ENCODE measurements at regions not wholly inside any gene's neighbourhood (a gene's known extent, or its start where the extent isn't known, plus 50 kb on each side); places are given as distances from the start of the nearest gene placed in this dataset.

DNA sequence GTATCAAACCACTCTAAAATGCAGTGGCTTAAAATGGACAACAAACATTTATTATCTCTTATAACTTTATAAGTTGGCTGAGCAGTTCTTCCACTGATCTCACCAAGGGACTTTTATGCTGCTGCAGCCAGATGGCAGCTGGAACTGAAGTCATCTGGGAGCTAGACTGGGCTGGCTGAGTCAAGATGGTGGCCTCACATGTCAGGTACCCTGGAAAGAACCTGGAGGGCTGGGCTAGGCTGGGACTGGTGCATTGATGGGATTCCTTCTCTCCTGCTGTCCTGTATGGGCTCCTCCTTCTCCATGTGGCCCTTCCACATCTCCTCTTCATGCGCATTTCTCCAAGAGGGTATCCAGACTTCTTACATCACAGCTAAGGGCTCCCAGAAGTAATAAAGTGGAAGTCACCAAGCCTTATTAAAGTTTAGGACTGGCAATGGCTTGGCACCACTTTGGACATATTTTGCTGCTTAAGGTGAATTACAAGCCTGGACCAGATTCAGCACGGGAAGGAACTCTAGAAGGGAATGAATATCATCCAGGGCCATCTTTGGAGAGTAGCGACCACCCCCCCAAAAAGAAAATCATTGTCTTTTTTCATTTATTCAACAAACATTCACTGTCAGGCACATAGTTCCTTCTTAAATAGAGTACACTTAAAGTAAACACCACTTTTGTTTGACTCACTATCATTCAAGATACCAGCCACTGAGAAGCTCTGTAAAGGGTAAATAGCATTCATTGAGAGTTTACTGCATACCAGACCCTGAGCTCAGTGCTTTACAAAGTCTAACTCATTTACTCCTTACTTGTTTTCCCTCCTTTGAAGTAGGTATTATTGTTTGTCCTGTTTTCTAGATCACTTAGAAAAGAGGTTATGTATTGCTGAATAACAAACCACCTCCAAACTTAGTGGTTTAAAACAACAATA is 138.0 kb downstream of the ZFP36L2 start:
- in situ Hi-C loops (cut with MboI; ENCODE audit: low sequenced_read_pairs), result no loop called here

DNA sequence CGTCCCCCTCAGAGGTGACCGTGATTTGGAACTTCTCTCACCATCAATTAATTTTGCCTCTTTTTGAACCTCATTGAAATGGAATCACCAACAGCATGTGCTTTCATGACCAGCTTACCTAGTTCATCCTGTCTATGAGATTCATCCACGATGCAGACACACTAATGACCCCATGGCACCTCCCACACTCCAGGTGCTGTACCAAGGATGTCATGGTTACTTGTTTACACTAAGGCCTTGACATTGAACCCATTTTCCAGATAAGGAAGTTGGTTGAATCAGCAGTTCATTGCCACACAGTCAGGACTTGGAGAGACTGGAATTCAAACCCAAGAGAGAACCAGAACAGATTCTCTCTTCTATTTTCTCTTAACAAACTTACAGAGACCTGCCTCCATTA is 139.0 kb downstream of the ZFP36L2 start:
- in situ Hi-C loops (cut with MboI; ENCODE audit: low sequenced_read_pairs), result no loop called here

DNA sequence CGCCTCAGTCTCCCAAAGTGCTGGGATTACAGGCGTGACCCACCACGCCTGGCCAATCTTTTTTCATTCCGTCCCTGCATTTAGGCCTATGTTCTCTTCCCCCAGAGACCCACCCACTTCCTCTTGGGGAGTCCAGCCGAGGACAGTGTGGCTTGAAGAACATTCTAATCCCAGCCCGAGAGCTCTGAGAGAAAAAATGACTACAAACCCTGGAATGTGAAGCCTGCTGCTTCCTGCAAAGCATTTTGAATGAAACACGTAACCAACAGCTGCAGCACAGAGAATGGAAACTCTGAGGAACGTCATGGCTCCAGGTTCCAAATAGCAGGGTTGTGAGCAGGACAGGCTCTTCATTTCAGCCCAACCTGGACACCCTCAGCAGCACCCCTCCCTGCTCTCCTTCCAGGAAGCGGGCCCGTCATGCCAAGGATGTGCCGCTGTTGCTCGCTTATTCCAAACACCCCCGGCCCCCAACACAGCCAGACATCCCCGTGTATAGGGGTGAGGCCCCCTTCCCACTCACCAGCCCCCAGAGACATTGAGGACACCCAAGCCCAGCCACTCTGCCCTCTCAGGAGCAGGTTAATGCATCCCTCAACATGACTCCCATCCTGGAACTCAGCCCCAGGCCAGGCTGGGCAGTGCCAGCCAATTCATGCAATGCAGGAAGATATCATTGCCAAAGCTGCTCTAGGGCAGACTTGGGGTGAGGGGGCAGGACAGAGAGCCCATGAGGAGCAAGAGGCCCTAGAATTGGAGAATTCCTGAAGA is 139.8 kb downstream of the ZFP36L2 start:
- in situ Hi-C loops (cut with MboI; ENCODE audit: low sequenced_read_pairs), result no loop called here

DNA sequence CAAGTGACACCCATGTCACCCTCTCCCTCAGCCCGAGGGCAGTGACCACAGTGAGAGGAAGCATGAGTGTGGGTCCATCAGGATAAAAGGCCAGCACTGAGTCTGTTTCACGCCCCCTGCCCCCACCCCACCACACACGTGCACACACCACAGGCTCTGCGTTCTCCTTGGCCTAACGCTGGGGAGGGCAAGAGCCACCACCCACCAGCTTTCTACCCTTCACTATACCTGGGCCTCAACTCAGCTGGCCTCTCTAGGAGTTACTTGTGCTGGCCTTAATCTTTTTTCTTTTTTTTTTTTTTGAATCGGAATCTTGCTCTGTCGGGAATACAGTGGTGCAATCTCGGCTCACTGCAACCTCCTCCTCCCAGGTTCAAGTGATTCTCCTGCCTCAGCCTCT is 140.5 kb downstream of the ZFP36L2 start:
- in situ Hi-C loops (cut with MboI; ENCODE audit: low sequenced_read_pairs), result no loop called here

DNA sequence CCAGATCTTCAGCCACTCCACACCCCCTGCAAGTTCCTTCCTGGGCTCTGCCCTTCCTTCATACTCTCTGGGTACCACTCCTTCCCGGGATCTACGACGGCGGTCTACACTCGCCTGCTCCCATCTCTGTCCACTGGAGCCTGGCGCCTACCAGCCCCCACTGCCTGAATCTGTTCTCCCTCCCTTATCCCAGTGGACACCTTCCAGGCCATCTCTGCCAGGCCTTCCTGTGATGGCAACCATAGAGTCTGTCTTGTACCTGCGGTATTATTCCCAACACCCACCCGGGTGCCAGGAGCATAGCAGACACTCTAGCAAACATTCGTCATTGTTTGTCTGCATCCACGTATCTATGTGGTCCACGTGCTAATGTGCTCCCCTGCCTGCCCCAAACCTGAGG is 140.9 kb downstream of the ZFP36L2 start:
- in situ Hi-C loops (cut with MboI; ENCODE audit: low sequenced_read_pairs), result no loop called here

DNA sequence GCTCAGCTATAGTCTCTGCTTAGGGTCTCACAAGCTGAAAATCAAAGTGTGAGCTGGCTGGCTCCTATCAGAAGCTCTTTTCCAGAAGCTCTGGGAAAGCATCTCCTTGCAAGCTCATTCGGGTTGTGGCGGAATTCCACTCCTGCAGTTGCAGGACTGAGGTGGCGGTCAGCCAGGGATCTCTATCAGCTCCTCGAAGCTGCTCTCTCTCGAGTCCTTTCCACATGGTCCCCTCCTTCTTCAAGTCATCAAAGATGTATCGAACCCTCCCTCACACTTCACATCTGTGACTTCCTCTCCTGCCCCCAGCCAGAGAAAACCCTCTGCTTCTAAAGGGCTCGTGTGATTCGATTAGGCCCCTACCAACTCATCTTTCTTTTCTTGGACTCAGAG is 141.7 kb downstream of the ZFP36L2 start:
- in situ Hi-C loops (cut with MboI; ENCODE audit: low sequenced_read_pairs), result no loop called here

DNA sequence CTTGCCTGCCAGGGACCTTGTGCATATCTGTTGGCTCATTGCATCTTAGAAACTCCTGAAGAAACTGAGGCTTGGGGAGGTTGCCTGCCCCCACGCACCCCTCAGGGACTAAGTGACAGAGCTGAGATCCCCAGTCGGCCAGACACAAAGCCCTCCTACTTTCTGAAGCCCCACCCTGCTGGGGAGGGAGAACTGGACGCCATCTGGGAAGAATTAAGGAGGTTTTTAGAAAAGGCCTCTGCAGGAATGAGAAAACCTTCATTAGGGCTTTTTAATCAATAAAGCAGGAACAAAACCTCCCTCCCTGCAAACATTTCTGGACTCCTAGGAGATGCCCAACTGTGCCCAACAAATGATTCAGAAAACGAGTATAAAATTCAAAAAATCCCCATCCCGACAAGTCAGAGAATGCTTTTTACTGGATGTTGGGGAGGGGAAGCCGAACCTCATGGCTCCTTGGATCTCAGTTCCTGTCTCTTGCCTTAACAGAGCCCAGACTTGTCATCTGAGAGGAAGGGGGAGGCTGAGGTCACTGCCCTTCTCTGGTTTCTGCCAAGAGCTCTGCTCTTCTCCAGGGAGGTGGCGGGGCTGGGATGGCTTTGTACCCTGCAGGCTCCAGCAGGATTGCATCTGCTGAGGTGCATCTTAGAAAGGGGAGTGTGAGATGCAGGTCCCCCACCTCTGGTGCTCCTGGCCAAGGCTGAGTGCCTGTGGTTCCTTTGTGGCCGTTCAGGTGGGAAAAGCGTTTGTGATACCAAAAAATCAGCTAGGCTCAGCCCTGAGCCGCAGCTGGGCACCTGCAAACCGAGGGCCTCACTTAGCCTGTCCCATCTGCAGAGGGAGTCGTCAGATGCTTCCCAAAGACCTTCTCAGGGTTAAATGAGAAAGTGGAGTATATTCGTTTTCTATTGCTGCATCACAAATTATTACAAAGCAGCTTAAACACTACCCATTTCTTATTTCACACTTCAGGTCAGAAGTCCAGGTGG is 142.4 kb downstream of the ZFP36L2 start:
- in situ Hi-C loops (cut with MboI; ENCODE audit: low sequenced_read_pairs), result no loop called here

DNA sequence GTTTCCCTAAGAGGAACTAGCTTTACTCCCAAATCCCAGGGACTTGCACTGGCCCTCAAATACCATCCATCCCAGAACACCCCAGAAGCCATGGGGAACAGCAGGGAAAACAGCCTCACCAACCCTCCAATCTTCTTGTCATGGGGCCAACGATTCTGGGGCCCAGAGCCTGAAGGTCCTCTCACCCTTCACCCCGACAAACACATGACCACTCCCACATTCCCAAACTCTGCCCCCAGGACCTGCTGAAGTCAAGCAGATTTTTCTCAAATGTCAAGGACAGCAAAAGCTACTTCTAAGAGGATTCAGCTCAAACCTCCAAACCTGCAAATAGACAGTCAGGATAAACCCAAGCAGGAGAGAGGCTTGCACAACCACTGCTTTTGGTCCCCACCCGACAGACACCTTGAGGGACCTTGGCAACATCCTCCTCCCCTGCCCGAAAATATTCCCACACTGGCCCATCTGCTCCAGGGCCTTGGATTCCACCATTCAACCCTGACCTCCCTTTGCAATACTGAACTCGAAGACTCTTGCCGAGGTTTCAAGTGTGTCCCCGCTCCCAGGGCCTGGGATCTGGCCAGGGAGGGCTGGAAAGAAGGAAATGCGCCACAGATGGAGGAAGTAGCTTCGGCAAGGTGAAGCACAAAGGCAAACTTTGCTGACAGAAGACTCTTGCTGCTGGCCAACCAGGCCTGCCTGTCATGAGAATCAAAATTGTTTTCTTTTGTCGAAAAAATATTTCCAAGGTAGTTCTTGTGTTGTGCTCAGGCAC is 143.3 kb downstream of the ZFP36L2 start:
- in situ Hi-C loops (cut with MboI; ENCODE audit: low sequenced_read_pairs), result no loop called here

DNA sequence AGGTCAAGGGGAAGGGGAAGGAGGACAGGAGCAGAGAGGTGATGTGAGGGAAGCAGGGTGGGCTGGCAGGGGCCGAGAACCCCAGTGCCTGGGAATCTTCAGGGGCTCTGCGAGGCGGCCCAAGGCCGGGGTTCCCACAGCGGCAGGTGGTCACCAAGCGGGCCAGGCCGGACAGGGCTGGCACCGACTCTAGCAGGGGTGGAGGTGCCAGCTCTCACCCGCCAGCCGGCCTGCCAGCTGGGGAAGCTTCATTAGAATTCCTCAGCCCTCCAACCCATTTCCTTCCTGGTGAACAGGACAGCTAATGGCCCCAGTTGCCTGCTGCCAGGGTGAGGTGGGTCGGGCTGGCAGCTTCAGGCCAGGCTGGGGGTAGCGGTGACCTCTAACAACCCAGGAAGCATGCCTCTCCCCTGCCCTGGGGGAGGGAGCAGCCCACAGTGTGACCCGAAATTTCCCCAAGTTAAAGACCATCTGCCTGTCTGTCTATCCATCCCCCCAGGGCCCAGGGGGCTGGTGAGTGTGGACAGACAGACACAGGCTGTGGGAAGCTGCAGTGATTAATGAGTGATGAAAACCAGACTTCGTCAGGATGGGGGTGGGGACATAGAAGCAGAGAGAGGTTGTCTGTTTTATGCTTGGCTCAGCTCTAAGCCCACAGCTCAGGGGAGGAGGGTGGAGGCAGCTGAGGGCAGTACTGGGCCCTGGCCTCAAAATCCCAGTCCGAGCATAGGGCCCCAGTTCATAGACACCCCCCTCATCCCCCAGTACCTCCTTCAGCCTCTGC is 144.1 kb downstream of the ZFP36L2 start:
- in situ Hi-C loops (cut with MboI; ENCODE audit: low sequenced_read_pairs), result no loop called here

DNA sequence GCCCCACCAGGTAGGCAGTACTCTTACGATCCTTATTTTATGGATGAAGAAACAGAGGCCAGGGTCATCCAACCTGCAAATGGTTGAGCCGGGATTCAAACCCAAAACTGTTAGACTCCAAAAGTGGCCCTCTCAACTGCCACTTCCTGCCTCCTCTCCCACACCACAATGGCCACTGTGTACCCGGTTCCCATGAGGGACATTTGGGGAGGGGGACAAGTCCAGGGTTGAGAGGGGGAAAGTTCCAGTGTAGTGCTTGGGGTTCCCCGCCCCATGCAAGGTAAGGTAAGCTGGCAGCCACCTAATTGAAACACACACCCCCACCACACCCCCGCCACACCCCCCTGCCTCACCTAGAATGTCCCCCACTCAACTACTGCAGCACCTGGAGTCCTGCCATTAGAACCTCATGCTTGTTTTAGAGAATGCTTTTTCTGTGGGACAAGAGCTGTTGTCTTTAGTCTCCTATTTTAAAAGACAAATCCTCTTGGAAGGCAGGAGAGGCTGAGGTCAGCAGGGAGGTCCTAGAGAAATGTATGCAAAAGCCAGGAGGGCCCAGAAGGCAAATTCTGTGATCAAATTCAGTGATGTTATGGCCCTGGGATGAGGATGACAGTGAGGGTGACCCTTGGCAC is 145.2 kb downstream of the ZFP36L2 start:
- in situ Hi-C loops (cut with MboI; ENCODE audit: low sequenced_read_pairs), result no loop called here

DNA sequence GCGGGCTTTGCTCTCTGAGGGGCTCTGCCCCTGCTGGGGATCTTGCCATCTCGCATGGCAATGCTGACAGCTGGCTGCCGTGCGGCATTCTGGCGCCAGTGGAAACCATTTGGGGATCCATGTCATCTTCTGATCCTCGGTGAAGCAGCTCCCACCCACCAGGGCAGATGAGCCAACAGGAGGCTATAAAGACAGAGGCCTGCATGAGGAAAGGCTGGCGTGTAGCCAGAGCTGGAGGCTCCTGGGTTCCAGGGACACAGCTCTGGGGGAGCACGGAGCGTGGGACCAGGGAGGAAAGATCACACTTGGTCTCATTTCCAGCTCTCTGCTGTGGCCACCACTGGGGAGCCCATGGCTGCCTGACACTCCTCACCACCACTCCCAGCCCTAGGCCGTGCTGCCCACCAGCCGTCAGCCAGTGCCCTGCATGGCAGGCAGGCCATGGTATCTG is 145.8 kb downstream of the ZFP36L2 start:
- in situ Hi-C loops (cut with MboI; ENCODE audit: low sequenced_read_pairs), result no loop called here

DNA sequence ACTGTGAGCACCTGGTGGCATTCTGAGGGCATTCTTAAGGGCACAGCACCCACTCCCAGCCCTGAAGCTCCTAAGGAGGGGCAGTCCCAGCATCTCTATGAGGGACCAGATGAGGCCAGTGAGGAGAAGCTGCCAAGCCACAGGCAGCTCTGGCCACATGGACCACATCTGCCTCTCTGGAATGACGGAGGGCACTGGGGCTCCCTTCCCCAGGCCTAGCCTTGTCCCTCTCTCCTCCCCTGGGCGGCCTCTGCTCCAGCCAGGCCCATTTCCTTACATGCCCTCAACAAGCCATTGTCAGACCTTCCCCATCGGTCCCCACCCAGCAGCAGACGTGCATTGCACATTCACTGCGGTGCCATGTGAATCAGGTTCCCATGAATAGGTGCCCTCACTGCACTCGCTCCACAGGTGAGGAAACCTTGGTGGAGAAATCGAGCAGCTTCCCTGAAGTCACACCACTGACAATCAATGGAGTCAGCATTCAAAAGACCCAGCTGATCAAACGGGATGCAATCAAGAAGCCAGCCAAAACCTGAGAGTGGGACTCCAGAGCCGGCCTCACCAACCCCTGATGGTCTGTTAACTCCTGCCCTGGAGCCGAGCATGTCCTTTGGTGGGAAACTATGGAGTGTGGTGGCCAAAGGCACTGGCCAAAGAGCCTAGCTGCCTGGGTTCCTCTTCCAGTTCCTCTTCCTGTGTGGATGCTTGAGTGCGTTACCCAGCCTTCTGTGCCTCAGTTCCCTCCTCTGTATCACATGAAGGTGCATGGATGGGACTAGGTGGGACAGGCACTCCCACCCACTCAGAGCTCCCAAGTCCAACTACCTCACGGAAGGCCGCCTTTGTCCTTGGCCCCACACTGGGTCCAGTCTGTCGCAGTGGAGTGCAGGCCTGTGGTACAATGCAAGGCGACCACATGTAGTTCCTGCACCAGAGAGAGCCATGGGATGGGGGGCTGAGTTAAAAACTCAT is 147.3 kb downstream of the ZFP36L2 start:
- in situ Hi-C loops (cut with MboI; ENCODE audit: low sequenced_read_pairs), result no loop called here

DNA sequence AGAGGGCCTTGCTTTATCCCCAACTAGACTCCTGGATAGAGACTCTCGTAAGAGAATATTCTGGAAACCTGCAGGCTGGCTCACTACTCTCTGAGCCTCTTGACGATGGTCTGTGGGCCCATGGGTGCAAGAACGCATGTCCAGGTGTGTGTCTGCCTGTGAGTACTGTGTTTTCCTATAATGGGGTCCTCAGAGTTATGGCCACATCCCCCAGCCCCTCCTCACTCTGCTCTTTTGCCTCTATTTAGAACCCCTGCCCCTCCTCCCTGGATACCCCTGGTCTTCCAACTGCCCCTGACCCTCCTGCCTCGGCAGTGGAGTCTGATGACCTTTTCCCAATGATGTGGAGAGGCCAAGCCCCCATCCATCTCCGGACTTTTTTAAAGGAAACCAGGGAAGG is 148.1 kb downstream of the ZFP36L2 start:
- in situ Hi-C loops (cut with MboI; ENCODE audit: low sequenced_read_pairs), result no loop called here

DNA sequence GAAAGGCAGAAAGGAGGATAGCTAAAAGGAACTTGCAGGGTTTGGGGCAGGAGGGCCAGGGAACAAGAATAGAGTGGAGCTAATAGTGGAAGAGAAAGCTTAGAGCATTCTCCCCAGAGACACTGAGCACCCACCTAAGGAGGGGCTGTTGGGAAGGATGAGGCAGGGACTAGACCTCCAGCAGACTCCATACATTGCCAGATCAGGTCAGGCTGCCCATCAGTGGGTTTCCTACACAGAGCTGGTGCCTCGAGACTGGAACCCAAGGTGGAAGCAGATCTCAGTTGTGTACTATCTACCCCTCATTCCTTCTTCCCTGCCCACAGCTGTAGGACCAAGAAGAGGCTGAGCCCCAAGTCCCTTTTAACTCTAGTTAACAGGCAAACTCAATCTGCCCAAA is 148.5 kb downstream of the ZFP36L2 start:
- in situ Hi-C loops (cut with MboI; ENCODE audit: low sequenced_read_pairs), result no loop called here

DNA sequence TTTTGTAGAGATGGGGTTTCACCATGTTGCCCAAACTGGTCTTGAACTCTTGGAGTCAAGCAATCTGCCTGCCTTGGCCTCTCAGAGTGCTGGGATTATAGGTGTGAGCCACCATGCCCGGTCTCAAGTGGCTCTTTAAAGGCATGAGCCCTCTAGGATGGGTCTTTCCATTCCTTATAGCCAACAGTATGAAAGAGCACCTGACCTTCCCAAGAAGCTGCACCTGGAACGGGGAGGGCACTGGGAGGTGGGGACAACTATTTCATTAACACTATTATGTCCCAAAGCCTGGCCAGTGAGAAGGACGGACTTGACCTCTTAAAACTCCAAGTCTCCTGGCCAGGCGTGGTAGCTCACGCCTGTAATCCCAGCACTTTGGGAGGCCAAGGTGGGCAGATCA is 149.7 kb downstream of the ZFP36L2 start:
- in situ Hi-C loops (cut with MboI; ENCODE audit: low sequenced_read_pairs), result no loop called here

DNA sequence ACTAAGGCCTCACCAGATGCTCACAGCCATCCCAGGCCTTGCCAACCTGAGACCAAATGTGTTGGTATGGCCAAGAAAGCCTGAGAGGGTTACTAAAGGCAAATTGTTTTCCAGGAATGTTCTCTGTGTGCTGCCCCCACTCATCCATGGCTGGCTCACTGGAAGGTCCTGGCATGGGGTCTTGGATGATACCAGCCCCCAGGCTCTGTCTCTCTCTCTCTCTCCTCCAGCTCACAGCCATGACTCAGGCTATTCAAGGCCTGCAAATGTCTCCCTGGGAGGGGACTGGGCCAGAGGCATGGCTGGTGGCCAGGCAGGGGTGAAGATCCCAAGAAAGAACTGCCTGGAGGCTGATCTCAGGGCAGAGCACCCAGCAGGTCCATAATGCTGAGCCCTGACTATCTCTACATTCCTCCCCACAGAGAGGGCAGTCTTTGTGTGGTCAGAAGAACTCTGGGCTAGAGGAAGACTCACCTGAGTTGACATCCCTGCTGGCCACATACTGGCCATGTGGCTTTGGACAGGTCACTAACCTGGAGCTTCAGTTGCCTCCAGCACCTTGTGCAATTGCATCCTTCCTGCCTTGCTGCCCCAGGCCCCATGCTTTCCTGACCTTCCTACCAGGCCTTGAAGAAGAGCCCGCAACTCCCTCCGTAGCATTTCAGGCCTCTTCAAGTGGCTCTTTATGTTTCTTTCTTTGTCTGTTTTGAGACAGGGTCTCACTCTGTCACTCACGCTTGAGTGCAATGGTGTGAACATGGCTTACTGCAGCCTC is 150.4 kb downstream of the ZFP36L2 start:
- in situ Hi-C loops (cut with MboI; ENCODE audit: low sequenced_read_pairs), result no loop called here

DNA sequence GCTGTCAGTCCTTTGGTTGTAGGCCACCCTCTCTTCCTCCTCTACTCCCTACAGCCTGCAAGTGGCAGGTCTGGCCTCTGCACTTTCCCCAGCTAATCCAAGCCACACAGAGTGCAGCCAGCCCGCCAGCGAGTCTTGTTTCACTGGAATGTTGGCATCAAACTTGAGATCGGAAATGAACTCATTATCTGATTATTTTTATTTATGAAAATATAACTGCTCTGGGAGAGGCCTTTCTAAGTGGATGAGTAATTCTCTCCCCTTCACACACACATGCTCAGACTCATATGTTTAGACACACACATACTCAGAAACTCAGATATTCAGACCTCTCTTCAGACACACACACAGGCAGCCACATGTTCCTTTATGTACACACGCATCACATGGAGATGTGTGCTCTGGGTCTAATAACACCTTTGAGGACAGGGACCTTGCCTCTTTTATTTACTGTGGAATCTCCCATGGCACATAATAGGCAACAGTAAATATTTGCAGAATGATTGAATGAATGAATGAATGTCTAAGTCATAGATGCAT is 151.3 kb downstream of the ZFP36L2 start:
- in situ Hi-C loops (cut with MboI; ENCODE audit: low sequenced_read_pairs), result no loop called here
